Thymus (tissue), 11 donors: ENCODE measurements at regions not wholly inside any gene's neighbourhood (a gene's known extent, or its start where the extent isn't known, plus 50 kb on each side); places are given as distances from the start of the nearest gene placed in this dataset.

ENCODE experiments used
- DNase-seq, 9 donors: peaks; one replicate each; pipeline ENCODE4 v3.0.0-alpha.2; 2013; ENCODE audit warnings: low spot score in 9 of 9, low read depth in 6 of 9, missing footprints in 1 of 9
- H3K27ac ChIP-seq, 2 donors: one replicate each; pipeline ENCODE4 v1.5.1; 2013; ENCODE audit warnings: control low read depth in 1 of 2, low read depth in 1 of 2, low read length in 1 of 2, mild to moderate bottlenecking in 1 of 2, moderate library complexity in 1 of 2
- H3K27me3 ChIP-seq, 2 donors: one replicate each; pipeline ENCODE4 v1.5.1; 2013; ENCODE audit warnings: low read length in 1 of 2; ENCODE audit not compliant: control insufficient read depth in 2 of 2, insufficient read depth in 1 of 2
- H3K36me3 ChIP-seq, 2 donors: one replicate each; pipeline ENCODE4 v1.5.1; 2013; ENCODE audit warnings: low read length in 1 of 2, mild to moderate bottlenecking in 1 of 2, moderate library complexity in 1 of 2; ENCODE audit not compliant: control insufficient read depth in 2 of 2, insufficient read depth in 2 of 2
- H3K4me1 ChIP-seq, 2 donors: one replicate each; pipeline ENCODE4 v1.5.1; 2013; ENCODE audit warnings: low read length in 2 of 2; ENCODE audit not compliant: control insufficient read depth in 2 of 2, insufficient read depth in 2 of 2
- H3K4me3 ChIP-seq, 2 donors: one replicate each; pipeline ENCODE4 v1.5.1; 2013; ENCODE audit warnings: low read length in 2 of 2, control low read depth in 1 of 2, mild to moderate bottlenecking in 1 of 2
- H3K9me3 ChIP-seq, 2 donors: one replicate each; pipeline ENCODE4 v1.5.1; 2013; ENCODE audit warnings: low read length in 1 of 2, mild to moderate bottlenecking in 1 of 2; ENCODE audit not compliant: control insufficient read depth in 2 of 2, insufficient read depth in 1 of 2
- WGBS: extraction: QIAGEN DNeasy Blood & Tissue Kit; methylation state at CpG from one replicate; pipeline ENCODE4 v1.1.7; 2013; 5-methylcytosine and 5-hydroxymethylcytosine counted together
- donor health status: healthy.

DNA sequence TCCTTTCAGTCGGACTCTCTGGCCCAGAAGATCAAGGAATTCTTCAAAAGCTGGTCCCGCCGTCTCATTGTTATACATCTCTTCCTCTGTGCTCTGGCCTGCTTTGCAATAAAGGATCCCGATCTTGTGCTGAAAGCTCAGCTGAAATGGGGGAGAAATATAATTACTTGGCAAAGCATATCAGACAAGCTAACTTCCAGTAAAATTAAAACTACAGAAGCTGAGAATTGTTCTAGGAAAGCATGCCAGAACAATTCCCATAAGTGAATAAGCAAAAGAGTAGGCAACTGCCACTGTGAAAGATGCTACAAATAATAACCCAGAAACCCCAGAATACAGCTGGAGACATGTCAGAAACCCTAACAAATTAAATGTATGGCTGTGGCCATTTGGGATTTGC, 146.1 kb downstream of the SIPA1L2 start:
- DNase-seq: no peak
- H3K4me1 ChIP-seq: no peaks in the 10 kb centered on the region

DNA sequence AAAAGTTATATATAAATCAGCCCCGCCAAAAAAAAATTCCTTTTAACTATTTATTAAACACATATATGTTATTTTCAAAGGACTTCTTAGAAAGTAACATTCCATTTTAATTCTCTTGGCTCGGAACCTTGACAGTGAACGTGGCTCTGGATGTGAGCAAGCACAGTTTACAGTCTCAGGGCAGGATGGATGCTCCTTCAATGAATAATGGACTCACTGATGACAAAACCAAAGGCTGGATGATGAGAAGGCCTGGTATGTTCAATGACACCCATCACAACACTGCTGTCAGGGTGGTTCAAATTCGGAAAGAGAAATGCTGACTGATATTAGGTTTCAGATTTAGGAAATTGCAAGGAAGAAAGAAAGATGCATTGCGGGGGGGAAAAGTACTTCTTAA, 148.8 kb downstream of the SIPA1L2 start:
- WGBS: 97% methylated on average over 5 of the region's 5 CpGs
- Histone ChIP-seq H3K9me3 (no peaks in the 10 kb centered on the region), H3K27ac (no peak overlapping the region), H3K4me3 (no peak overlapping the region), H3K36me3 (no peaks in the 10 kb centered on the region), H3K27me3 (no peaks in the 10 kb centered on the region), H3K4me1 (no peaks in the 10 kb centered on the region)
- no peak for DNase-seq

More for the DNA sequence above, 146.1 kb downstream of the SIPA1L2 start:
- H3K27me3 ChIP-seq: no peaks in the 10 kb centered on the region
- no peak overlapping the region for H3K4me3 ChIP-seq
- no peak overlapping the region for H3K27ac ChIP-seq
- no peaks in the 10 kb centered on the region for H3K9me3 ChIP-seq
- 95% methylated on average over 4 of the region's 4 CpGs for WGBS
- H3K36me3 ChIP-seq: no peaks in the 10 kb centered on the region

DNA sequence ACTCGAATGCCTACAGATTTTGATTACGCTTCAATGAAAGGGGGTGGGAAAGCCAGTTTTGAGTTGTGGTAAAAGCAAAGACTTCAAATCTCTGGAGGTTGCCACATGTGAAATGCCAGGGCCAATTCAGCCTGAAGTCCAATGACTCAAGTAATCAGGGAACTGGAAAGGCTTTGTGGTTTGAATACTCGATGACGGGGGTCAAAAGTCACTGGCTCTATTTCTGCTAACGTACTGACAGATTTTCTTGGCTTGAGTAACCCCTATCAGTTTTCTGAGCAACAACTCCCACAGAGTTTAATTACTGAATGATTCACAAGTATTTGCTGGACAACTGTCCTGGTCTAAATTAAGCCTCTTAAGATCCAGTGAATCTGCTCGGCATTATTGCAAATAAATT, 152.2 kb downstream of the SIPA1L2 start:
- H3K27me3 ChIP-seq: no peaks in the 10 kb centered on the region
- H3K9me3 ChIP-seq: no peaks in the 10 kb centered on the region
- no peaks in the 10 kb centered on the region for H3K4me1 ChIP-seq
- H3K27ac ChIP-seq: no peak overlapping the region
- WGBS: 94% methylated on average over 6 of the region's 6 CpGs
- H3K36me3 ChIP-seq: no peaks in the 10 kb centered on the region
- DNase-seq: no peak
- H3K4me3 ChIP-seq: no peak overlapping the region

DNA sequence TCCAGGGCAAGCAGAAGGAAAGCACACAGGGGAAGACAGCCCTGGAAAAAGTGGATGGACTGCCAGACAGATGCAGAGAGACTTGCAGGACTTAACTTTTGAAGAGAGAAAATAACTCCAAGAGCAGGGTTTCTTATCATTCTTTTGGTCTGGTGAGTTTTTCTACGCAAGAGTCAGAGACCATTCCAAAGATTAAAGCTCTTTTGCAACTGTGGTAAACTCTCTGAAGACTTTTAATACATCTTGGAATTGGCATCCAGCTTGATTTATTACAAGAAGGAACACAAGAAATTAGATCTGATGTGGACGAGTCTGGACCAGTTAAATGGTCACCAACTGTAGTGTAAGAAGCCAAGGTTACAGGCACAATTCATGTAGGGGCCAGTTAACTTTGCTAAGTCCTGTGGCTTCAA, 153.4 kb downstream of the SIPA1L2 start:
- WGBS: 92% methylated on average over 2 of the region's 2 CpGs
- Histone ChIP-seq H3K36me3 (no peaks in the 10 kb centered on the region), H3K4me3 (no peak overlapping the region), H3K9me3 (no peaks in the 10 kb centered on the region), H3K27me3 (no peaks in the 10 kb centered on the region), H3K27ac (no peak overlapping the region), H3K4me1 (no peaks in the 10 kb centered on the region)
- no peak for DNase-seq

DNA sequence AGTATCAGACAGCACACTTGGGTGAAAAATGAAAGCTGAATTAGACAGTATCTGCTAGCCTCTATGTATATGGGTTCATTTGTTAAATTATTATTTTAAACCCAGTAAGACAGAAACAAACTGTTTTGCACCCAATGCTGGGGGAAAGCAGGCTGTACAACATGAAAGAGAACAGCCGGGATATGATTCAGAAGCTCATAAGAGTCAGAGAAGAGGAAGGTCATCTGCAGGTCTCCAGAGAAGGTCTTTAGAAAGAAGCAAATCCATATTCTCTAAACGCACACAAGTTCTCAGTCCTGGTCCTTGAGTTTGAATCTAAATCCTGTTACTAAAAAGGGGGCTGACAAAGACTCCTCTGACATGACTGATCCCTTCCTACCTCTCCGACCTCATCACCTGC, 155.1 kb downstream of the SIPA1L2 start:
- Histone ChIP-seq H3K36me3 (no peaks in the 10 kb centered on the region), H3K4me3 (no peak overlapping the region), H3K27ac (no peak overlapping the region), H3K9me3 (no peaks in the 10 kb centered on the region), H3K4me1 (no peaks in the 10 kb centered on the region), H3K27me3 (no peaks in the 10 kb centered on the region)
- DNase-seq: no peak
- WGBS: 97% methylated on average over 3 of the region's 3 CpGs

DNA sequence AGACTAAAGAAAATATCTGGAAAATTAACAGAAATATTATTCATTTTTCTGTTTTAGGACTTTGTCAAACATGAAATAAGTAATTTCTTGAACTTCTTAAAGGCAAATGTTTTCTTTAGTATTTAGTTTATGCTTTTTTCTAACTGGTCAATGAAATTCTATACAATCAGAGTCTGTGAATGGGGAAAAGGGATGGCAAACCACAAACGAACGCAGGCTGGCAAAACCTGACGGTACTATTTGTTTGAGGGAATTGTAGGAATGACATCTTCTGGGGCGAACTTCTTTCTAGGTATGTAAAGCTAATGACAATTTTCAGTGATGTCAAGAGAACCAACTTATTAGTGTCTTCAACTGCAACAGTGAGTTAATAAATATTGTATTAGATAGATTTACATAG, 156.0 kb downstream of the SIPA1L2 start:
- no peaks in the 10 kb centered on the region for H3K36me3 ChIP-seq
- H3K27me3 ChIP-seq: no peaks in the 10 kb centered on the region
- no peaks in the 10 kb centered on the region for H3K9me3 ChIP-seq
- WGBS: 95% methylated on average over 4 of the region's 4 CpGs
- no peak overlapping the region for H3K4me3 ChIP-seq
- no peaks in the 10 kb centered on the region for H3K4me1 ChIP-seq
- no peak for DNase-seq
- H3K27ac ChIP-seq: no peak overlapping the region

DNA sequence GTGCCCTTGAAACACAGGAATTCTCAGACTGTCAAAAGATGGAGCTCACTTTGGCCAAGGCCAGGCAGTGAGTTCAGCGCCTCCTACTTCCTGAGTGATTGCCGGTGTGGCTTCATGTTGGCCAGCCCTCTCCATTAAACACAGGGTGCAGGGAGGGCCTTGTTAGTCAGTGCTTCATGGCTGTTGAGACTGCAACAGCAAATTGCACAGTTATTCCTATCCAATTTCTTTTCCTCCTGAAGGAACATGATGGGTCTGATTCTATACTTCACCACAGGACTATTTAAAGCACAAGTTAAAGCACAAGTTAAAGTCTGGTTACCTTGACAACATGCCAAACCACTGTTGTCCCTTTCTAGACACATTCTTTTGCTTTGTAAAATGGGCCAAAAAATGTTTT, 156.6 kb downstream of the SIPA1L2 start:
- 81% methylated on average over 2 of the region's 2 CpGs for WGBS
- Histone ChIP-seq H3K4me3 (no peak overlapping the region), H3K9me3 (no peaks in the 10 kb centered on the region), H3K36me3 (no peaks in the 10 kb centered on the region), H3K4me1 (no peaks in the 10 kb centered on the region), H3K27me3 (no peaks in the 10 kb centered on the region), H3K27ac (no peak overlapping the region)
- DNase-seq: no peak

DNA sequence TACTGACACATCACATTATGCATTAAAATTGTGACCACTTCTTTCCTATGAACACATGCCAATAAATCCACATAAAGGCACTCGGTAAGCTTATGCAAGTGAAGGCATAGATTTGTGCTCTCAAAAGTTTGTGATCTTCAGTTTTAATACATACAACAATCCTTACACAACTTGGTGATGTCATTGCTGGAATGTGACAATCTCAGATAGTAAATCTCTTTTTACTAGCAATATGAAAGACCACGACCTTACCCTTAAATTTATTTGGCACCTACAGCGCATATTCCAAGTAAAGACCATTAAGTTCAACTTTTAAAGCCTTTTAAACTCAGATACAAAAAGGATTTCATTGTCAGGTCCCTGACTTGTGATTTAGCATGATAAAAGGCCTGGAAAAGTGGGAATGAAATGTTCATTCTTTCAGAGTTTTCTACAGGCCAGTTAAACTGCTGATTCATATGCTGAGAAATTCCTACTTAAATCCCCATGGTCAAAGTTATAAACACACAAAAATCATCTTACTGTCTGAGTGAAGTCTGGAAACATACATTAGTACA, 157.4 kb downstream of the SIPA1L2 start:
- H3K27ac ChIP-seq: no peak overlapping the region
- WGBS: 97% methylated on average over 3 of the region's 3 CpGs

DNA sequence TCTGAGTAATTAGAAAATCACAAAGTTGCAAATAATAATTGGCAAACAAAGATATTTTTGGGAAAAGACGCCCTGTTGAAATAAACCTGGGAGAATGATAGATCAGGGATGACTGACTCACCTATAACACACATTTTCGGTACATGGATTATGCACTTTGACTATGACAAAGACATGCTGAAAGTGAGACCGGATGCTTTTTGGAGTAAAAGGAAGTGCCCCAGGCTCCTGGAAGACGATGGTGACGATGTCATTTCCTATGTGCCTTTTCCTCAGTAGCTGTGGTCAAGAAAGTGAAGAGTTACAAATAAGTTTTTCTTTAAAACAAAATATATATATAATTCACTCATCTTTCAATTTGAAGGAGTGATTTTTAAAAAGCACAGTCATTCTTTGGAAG, 158.7 kb downstream of the SIPA1L2 start:
- Histone ChIP-seq H3K4me1 (no peaks in the 10 kb centered on the region), H3K4me3 (no peak overlapping the region), H3K27me3 (no peaks in the 10 kb centered on the region), H3K27ac (no peak overlapping the region), H3K36me3 (no peaks in the 10 kb centered on the region), H3K9me3 (no peaks in the 10 kb centered on the region)
- WGBS: 48% methylated on average over 5 of the region's 5 CpGs
- peak in 1 of 9 donors; percentile 13 for DNase-seq

More for the DNA sequence above, 157.4 kb downstream of the SIPA1L2 start:
- Histone ChIP-seq H3K27me3 (no peaks in the 10 kb centered on the region), H3K36me3 (no peaks in the 10 kb centered on the region), H3K4me1 (no peaks in the 10 kb centered on the region), H3K4me3 (no peak overlapping the region), H3K9me3 (no peaks in the 10 kb centered on the region)
- no peak for DNase-seq

DNA sequence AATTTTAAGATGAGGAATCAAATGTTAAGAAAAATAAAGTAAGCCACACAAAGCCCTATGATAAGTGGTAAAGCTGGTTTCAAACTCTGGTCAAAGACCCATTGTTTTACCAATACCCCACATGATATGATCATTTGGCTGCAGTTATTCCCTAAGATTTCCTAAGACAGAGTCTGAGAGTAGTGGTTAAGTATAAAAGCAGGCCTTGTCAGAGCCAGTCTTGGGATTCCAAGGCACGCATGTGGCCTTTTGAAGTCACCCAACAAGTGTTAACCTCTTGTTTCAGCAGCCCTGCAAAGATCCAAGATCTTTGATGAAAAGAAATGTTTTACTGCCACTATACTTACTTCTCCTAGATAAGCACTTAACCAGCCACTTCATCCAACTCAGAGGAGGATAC, 159.2 kb downstream of the SIPA1L2 start:
- no peak for DNase-seq
- WGBS: 95% methylated on average over 1 of the region's 1 CpG
- H3K27me3 ChIP-seq: no peaks in the 10 kb centered on the region
- no peaks in the 10 kb centered on the region for H3K9me3 ChIP-seq
- H3K36me3 ChIP-seq: no peaks in the 10 kb centered on the region
- H3K4me1 ChIP-seq: no peaks in the 10 kb centered on the region
- no peak overlapping the region for H3K27ac ChIP-seq
- no peak overlapping the region for H3K4me3 ChIP-seq
